WTC11 (cell line): ENCODE measurements at regions not wholly inside any gene's neighbourhood (a gene's known extent, or its start where the extent isn't known, plus 50 kb on each side); places are given as distances from the start of the nearest gene placed in this dataset.

Source experiments
- AFF4 ChIP-seq: sonication (generic); formaldehyde crosslinking; IDR thresholded peaks from 2 replicates; pipeline ENCODE4 v1.8.1; 2023; ENCODE audit warnings: mild to moderate bottlenecking, missing genetic modification reagents, borderline replicate concordance
- ATF2 ChIP-seq: sonication (generic); formaldehyde crosslinking; IDR thresholded peaks from 2 replicates; pipeline ENCODE4 v1.8.1; 2022; ENCODE audit warnings: low read depth, missing genetic modification reagents, borderline replicate concordance
- ATF3 ChIP-seq: sonication (generic); formaldehyde crosslinking; conservative IDR thresholded peaks from 2 replicates; pipeline ENCODE4 v1.8.1; 2022; ENCODE audit warnings: mild to moderate bottlenecking, missing genetic modification reagents
- CDX4 ChIP-seq: fragments of 250-450 bp; sonication (Bioruptor Pico); IDR thresholded peaks from 2 replicates; pipeline ENCODE4 v1.9.0; 2021; ENCODE audit warnings: moderate library complexity, mild to moderate bottlenecking, inconsistent platforms, borderline replicate concordance
- CREB1 ChIP-seq: sonication (generic); formaldehyde crosslinking; IDR thresholded peaks from 2 replicates; pipeline ENCODE4 v1.8.0; 2023; ENCODE audit warnings: mild to moderate bottlenecking, missing genetic modification reagents
- CTCF ChIP-seq: fragments of 200-600 bp; IDR thresholded peaks from 2 replicates; pipeline ENCODE4 v1.8.0; 2022; ENCODE audit warnings: antibody characterized with exemption
- E2F4 ChIP-seq: sonication (generic); formaldehyde crosslinking; IDR thresholded peaks from 2 replicates; pipeline ENCODE4 v1.8.1; 2022; ENCODE audit warnings: low read depth, mild to moderate bottlenecking, moderate library complexity, missing genetic modification reagents, borderline replicate concordance
- JUN ChIP-seq: sonication (generic); formaldehyde crosslinking; IDR thresholded peaks from 2 replicates; pipeline ENCODE4 v1.8.0; 2023; ENCODE audit warnings: mild to moderate bottlenecking, missing genetic modification reagents
- NFE2L1 ChIP-seq: sonication (generic); formaldehyde crosslinking; IDR thresholded peaks from 2 replicates; pipeline ENCODE4 v1.8.1; 2023; ENCODE audit warnings: missing genetic modification reagents
- NR1H2 ChIP-seq: sonication (generic); formaldehyde crosslinking; IDR thresholded peaks from 2 replicates; pipeline ENCODE4 v1.9.0; 2021; ENCODE audit warnings: mild to moderate bottlenecking, moderate library complexity, missing genetic modification reagents
- USF1 ChIP-seq: sonication (generic); formaldehyde crosslinking; IDR thresholded peaks from 2 replicates; pipeline ENCODE4 v1.8.0; 2022; ENCODE audit warnings: mild to moderate bottlenecking, missing genetic modification reagents
- ZBTB21 ChIP-seq: sonication (generic); formaldehyde crosslinking; IDR thresholded peaks from 2 replicates; pipeline ENCODE4 v1.8.1; 2023; ENCODE audit warnings: mild to moderate bottlenecking, missing genetic modification reagents, borderline replicate concordance
- ZBTB43 ChIP-seq: sonication (generic); formaldehyde crosslinking; IDR thresholded peaks from 2 replicates; pipeline ENCODE4 v1.8.1; 2023; ENCODE audit warnings: mild to moderate bottlenecking, missing genetic modification reagents
- ZNF121 ChIP-seq: sonication (generic); formaldehyde crosslinking; IDR thresholded peaks from 2 replicates; pipeline ENCODE4 v1.8.0; 2023; ENCODE audit warnings: missing genetic modification reagents

GRCh38 chr12:93964936-93965335 is 183.4 kb upstream of the PLXNC1 start:
- TF ChIP-seq CTCF (no peak), ATF2 (no peak), E2F4 (CRISPR knock-in tag) (no peak), AFF4 (no peak), CREB1 (no peak), JUN (CRISPR knock-in tag) (no peak), USF1 (CRISPR knock-in tag) (no peak), ZBTB21 (CRISPR knock-in tag) (no peak), NR1H2 (no peak), CDX4 (CRISPR knock-in tag) (no peak), ZNF121 (CRISPR knock-in tag) (no peak), NFE2L1 (CRISPR knock-in tag) (no peak), ATF3 (no peak), ZBTB43 (no peak)
